ENCODE measurements at regions not wholly inside any gene's neighbourhood (a gene's known extent, or its start where the extent isn't known, plus 50 kb on each side); places are given as distances from the start of the nearest gene placed in this dataset.

DNA sequence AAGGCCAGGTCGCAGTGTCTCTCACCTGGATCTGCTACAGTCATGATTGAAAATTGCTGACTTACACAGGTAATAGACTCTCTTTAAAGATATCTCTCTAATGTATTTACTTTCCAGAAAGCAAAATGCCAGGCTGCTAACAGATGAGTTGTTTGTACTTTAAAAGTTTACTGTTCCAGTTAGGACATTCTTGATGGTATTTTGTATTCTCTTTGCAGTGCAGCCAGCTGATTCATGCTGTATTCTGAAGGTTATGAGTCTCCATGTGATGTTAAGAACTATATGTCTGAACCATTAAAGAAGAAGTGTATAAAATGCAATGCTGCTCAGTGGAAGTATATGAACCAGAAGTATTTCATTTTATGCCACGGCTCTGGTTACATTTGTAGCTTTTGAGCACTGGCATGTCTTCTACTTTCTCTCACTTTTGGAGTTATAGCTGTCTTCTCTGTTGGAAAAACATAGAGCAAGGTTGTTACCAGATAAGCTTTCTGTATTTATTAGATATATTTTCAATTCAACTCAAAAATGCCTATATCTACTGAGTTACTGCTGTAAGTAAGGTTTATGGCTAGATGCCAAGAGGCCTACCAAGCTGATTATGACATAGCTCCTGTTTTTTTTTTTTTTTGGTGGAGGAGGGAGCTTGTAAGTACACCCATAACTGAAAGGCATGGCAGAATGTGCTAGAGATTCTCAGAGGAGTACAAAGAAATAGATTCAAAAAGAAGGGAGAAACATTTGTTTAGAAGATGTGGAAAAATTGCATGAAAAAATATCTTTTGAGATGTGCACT is 130.5 kb upstream of the MAN1A1 start:
- no peak for DNase-seq (ENCODE audit: low read depth in 1 of 2, low spot score in 1 of 2)

DNA sequence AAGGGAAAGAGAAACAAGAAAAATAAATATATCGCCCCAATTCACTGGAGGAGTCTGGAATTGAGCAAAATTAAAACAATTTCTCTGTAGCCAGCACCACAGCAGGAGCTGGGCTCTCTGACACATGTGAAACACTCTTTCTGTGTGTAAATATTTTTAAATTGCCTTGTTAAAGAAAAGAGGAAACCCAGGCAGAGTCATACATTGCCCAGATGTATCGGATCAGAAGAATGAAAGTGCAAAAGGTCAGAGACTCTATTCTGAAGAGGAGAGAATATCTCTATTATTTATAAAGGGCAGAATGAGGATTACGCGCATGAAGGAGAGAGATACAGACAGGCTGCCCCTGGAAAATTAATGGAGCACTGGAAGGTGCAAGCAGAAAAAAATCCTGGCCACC is 127.0 kb upstream of the MAN1A1 start:
- DNase-seq (ENCODE audit: low read depth in 1 of 2, low spot score in 1 of 2) = no peak

DNA sequence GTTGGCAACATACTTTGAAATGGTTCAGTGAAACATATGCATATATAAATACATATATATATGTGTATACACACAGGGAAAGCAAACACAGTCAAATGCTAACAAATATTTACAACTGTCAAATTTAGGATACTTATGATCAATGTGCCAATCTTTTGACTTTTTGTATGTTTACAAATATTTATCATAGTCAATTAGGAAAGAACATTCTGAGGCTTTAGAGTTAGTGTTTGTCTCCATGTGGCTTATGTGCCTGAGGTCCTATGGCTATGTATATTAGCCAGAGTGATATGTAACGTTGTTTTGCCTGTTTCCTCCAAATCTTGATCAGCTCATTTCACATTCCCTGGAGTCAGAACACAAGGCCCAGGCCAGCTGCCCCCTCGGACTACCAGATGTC is 126.5 kb upstream of the MAN1A1 start:
- no peak for DNase-seq (ENCODE audit: low read depth in 1 of 2, low spot score in 1 of 2)

DNA sequence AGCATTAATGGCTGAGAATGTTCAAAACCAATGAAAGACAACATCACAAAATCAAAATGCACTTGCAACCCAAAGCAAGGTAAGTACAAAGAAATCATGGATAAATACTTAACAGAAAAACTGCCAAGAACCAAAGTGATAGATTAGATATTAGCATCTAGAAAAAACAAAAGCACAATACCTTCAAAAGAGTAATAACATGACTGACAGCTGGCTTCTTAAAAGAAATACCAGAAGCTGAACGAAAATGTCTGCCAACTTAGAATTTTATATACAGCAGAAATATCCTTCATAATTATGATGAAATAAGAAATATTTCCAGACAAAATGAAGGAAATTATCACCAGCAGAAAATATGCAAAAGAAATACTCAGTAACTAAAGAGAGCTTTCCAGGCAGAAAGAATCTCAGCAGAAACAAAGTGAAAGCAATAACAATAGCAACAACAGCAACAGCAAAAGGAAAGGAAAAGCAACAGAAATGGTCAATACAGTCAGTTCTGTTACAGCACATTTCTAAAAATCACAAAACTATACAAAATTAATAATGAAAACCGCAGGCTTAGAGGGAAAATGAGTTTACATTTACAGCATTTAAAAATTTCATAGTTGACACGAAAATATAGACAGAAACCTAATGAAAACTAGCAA is 121.5 kb upstream of the MAN1A1 start:
- no peak for DNase-seq (ENCODE audit: low read depth in 1 of 2, low spot score in 1 of 2)

DNA sequence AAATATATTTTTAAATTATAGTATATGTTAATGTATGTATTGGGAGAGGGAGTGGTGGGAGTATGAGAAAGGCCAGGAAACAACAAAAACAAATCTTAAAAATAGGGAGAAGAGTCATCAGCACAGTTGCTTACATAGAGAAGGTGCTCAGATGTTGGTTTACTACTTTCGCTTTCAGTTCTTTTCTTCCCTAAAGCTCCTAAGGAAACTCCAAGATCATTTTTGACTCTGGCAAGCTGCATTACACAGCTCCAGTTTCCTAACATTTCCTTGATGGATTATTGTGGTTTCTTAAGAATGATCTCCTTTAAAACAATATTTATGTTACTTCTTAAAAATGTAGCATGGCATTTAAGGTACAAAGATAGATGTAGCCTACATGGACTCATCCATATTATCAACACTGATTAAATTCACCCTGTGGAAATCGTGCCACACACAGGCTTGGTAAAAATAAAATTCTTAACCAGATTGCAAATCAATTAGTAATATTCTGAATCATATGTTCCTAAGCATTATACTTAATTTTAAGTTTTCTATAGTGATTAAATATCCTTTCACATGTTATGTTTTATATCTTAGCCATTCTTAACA is 118.0 kb upstream of the MAN1A1 start:
- DNase-seq (ENCODE audit: low read depth in 1 of 2, low spot score in 1 of 2) = no peak

DNA sequence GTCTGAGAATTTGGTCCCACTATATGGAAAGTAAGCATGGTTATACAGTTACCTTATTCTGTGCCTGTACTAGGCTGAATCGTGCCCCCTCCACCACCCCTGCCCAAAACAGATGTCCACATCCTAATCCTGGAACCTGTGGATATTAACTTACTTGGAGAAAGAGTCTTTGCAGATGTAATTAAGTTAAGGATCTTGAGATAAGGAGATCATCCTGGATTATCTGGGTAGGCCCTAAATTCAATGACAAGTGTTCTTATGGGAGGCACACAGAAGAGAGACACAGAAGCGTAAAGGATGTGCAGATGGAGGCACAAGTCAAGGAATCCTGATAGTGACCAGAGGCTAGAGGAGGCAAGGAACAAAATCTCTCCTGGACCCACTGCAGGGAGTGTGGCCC is 116.7 kb upstream of the MAN1A1 start:
- no peak for DNase-seq (ENCODE audit: low read depth in 1 of 2, low spot score in 1 of 2)

DNA sequence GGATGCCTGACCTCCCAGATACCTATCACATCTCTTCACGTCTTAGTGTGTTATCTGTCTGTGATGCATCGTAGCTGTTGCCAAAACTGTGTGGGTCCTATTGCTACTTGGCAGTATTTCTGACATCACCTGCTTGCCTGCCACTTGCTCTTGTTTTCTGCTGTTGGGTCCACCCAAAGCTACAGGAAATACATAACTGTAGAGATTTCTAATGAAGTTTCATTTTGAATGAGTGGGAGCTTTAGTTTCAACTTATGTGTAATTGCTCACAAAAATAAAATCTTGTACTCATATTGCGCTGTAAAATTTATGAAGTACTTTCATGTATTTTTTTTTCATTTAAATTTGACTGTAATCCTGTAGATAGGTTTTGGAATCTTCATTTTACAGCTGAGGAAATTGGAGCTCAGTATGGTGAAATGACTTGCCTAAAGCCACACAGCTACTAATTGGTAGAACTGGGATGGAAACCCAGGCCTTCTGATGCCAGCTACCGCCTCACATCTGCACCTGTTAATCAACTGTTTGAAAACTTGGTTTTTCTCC is 113.6 kb upstream of the MAN1A1 start:
- no peak for DNase-seq (ENCODE audit: low read depth in 1 of 2, low spot score in 1 of 2)

DNA sequence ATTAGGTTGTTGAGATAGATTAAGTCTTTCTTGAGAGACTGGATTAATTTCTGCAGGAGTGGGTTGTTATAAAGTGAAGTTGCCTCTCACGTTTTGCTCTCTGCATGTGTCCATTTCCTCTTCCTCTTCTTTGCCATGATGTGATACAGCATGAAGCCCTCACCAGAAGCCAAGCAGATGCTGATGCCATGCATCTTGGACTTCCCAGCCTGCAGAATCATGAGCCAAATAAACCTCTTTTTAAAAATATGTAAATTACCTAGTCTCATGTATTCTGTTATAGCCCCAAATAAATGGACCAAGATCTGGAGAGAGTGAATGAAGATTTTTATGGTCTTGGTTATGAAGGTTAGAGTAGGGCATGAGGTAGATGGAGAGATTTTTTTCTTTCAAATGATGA is 111.6 kb upstream of the MAN1A1 start:
- DNase-seq (ENCODE audit: low read depth in 1 of 2, low spot score in 1 of 2) = no peak

DNA sequence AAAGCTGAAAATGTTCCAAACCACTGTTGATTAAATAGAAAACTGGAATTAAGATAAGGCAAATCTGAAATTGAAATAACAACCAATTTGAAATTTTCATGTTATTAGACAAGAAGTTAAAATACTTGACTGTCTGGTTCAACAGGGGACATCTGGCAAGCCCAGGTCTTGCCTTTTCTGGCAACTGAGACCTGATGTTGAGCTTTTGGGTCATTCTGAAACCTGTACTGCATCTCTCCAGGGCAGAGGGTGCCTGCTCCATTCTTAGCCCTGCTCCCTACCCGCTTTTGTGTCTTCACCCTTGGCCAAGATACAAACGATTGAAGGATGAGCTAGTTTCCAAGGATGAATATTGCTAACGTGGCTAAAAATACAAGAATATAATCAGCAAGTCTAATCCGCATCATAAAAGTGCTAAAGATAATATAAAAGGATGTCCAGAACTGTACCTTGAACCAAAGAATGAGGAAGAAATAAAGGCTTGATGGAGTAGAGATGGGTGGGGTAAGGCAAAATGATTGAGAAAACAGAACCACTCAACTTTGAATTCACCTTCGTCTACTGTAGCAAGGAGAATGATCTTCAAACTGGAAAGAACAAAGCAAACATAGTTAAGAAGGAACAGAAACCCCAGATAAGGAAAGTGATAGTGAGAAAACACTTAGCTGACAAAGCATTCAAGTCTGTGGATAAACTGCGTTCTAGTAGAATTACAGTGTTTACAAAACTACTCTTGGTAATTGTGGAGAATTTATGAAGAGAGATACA is 109.8 kb upstream of the MAN1A1 start:
- no peak for DNase-seq (ENCODE audit: low read depth in 1 of 2, low spot score in 1 of 2)

DNA sequence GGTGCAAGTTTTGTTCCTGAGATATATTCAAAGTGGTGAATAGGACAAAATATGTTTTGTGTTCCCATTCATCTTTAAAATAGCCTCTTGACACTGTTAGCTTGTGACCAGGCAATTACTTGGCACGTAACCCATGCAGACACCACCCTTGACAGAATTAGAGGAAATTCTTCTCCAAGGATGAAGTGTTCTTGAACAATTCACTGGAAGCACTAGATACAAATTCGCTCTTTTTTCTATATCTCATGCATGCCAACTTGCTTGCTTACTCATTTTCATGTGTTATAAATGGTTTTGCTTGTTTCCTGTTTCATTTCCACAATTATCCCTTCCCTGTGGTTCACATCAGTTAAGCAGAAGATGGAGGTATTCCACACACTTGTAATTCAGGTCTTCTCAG is 105.2 kb upstream of the MAN1A1 start:
- no peak for DNase-seq (ENCODE audit: low read depth in 1 of 2, low spot score in 1 of 2)

DNA sequence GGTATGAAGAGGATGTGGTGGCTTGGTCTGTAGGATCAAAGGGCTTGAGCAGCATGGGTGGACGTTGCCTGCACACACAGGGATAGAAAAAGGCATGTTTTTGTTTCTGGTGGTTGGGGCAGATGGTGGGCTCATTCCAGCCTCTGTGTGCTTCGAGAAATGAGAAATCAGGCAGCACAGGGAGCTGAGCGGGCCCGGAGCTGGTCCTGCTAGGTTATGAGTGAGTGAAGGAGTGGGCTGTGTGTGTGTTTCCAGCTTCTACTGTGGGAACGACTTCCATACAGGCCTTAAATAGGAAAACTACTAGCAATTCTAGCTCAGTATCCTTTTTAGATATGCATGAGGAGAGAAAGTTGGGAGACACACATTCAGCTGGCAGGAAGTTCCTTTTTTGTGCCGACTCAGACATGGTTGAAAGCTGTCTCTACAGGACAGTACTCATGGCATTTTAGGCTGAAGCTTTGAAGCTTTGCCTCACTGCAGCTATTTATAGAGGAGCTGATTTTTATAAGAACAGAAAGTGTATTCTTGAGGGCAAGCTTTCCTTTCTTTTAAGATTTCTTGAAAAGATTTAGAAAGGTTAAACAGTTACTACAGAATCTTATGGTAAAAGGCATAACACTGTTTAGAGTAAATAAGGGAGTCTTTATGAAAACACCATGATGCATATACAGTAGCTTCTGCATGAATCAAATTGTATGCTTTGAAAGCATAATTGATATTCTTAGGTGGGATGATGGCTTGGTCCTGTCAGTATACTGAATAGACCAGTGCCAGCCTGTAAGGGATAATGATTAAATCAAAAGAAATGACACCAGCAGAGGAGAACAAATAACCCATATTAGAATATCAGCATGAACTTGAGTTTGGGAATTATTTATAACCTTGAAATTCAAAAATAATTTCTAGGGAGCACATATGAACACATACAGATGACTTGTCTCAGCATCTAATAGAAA is 104.0 kb upstream of the MAN1A1 start:
- DNase-seq (ENCODE audit: low read depth in 1 of 2, low spot score in 1 of 2) = no peak

DNA sequence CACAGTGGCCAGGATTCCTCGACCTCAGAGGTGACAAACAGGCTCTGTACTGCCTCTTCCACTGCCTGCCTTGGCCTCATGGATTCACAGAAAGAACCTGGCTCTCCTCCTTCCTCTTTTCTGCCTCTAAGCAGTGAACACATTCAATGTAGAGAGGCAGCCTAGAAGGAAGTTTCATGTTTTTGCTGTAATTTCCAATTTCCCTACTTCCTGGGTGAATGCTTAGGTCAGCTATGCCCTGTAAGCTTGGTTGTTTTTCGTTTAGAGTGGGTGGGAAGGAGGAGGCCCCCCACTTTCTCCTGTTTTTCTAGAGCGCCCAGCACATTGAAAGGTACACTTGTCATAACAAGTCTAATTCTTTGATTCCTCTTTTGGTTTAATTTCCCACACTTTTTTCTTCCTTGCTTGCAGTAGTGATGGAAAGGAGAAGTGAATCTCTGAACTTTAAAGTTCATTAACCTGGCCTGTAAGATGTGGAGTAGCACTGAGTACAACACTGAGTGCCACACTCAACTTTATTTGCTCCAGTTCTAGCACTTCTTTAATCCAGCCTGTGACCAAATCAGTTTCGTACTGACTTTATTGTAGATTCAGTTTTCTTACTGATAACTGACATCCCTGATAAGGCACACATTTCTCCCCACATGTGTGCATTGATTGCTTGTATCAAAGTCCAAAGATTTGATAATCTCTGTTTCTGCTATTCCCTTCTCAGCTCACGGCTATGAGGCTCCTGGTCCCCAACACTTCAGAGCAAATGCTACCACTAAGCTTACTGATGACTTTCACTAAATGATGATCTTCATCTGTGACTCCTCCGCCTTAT is 100.0 kb upstream of the MAN1A1 start:
- DNase-seq (ENCODE audit: low read depth in 1 of 2, low spot score in 1 of 2) = no peak

DNA sequence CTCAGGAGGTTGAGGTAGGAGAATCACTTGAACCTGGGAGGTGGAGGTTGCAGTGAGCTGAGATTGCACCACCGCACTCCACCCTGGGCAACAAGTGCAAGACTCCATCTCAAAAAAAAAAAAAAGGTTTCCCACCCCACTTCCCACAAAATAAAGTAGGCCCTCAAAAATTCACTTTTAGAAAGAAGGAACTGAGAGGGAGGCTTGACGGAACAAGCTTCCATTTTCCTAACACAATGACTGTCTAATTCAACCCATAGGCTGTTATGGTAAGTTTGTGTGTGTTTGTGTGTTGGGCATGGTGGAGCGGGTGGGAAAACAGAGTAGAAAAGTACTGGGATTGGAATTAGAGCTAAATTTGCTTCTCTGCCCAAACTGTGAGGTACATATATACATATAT is 98.4 kb upstream of the MAN1A1 start:
- DNase-seq (ENCODE audit: low read depth in 1 of 2, low spot score in 1 of 2) = no peak

DNA sequence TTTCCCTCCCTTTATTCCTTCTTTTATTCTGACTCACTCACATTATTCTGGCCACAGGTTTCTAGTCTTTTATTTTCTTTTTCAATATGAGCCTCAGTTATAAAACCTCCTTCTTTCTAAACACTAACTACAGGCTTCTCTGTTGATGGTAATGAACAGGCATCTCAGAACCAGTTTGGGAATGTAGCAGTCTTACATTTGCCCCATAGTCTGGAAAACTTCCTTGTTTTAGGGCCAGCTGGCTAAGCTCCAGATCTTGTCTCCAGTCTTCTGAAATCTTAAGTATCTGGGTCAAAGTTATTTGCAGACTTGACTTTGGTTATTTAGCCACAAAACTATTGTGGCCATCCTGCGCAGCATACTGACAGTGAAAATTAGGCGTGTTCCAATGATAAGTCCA is 97.0 kb upstream of the MAN1A1 start:
- DNase-seq (ENCODE audit: low read depth in 1 of 2, low spot score in 1 of 2) = no peak

DNA sequence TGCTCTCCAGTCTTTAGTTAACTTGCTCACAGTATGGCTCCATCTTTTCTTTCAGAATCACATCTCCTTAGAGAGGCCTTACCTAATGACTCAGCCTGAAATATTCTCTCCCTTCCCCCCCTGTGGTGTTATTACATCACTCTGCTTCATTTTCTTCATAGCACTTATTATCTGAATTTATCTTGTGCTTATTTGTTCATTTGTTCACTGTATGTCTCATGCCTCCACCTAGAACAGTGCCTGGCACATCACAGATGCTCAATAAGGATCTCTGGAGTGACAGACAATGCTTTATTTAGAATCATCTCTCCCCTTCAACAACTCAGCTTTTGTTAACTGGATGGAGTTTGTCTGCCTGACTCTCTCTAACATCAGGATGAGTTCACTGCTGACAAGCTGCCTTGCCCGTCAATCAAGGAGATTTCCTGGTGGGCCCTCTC is 96.6 kb upstream of the MAN1A1 start:
- no peak for DNase-seq (ENCODE audit: low read depth in 1 of 2, low spot score in 1 of 2)

DNA sequence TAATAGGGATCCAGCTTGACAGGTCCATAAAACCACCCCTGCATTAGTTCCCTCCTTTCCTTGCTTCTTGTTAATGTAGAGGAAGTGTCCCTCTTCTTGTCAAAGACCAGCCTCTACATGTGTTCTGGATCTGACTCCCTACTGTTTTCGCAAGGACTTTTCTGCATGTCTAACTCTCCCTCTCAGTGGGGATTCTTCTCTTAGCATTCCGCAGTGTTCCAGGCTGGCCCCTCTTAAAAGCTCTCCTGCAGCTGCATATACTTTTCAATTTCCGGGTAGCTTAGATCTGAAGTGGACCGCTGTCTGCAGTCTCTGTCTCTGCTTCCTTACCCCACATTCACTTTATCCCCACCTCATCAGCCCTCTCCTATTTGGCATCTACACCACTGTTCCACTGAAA is 96.1 kb upstream of the MAN1A1 start:
- no peak for DNase-seq (ENCODE audit: low read depth in 1 of 2, low spot score in 1 of 2)

DNA sequence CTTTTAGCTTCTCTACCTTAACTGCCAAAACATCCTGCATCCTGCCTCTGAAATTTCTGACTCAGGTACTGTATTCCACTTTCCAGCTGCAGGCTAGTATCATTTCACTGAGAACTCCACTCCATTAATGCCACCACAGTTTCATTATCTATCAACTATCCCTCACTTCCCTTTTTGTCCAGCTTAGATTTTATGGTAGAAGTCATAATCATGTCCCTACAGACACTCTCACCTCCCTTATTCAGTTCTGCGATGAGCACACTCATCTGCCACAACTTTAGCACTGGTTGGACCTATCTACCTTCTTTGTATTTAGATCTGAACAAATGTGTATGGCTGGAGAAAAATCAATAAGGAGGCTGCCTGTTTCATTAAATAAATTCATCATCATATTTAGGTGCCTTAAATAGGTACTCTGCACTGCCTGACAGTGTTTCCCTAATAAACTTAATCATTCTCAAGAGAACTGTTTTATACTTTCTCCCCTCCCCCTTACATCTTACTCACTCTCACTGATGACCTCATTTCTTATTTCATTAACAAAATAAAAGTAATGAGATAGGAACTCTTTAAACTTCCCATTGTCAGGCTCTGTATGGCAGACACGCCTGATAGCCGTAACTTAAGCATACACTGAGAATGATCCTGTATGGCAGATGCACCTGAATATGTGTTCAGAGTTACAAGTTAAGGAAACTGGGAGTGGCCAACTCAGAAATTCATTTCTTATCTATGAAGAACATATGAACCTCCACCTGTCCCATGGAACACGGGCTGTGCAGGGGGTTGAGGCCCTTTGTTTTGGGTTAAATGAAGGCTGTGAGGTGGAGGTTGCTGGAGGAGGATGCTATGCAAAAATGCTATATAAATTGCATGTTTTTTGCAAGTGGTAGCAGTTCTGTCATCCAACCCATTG is 95.3 kb upstream of the MAN1A1 start:
- no peak for DNase-seq (ENCODE audit: low read depth in 1 of 2, low spot score in 1 of 2)

DNA sequence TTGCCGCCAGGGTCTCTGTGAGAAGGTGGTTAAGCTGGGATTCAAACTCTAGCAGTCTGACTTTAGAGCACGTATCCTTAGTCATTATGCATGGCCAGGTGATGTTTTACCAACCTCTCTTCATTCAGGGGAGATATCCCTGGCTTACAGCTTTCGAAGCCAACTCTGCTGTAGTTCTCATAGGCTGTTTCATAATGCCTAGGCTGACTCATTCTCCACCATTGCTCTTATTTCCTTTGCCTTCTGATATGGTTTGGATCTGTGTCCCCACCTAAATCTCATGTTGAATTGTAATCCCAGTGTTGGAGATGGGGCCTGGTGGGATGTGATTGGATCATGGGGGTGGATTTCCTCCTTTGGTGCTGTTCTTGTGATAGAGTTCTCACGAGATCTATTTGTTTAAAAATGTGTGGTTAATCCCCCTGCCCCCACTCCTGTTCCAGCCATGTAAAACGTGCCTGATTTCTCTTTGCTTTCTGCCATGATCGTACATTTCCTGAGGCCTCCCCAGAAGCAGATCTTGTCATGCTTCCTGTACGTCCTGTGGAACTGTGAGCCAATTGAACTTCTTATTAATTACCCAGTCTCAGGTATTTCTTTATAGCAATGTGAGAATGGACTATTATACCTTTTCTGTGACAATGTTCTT is 94.6 kb upstream of the MAN1A1 start:
- DNase-seq (ENCODE audit: low read depth in 1 of 2, low spot score in 1 of 2) = no peak

Measured in activated CD4-positive, alpha-beta T cell treated with anti-CD3 and anti-CD28 coated beads, Interleukin-2, amount 50 U/mL, for 24 hours (primary cell).